Stomach smooth muscle (tissue), 2 donors: ENCODE measurements at regions not wholly inside any gene's neighbourhood (a gene's known extent, or its start where the extent isn't known, plus 50 kb on each side); places are given as distances from the start of the nearest gene placed in this dataset.
"Not testable (repeated sequence)": the region's sequence is repeated elsewhere in the genome, so short reads cannot be mapped to it uniquely, and the experiment has no call there.

Experiments used
- H3K27ac ChIP-seq: one replicate; pipeline ENCODE4 v1.7.0; 2013; ENCODE audit warnings: mild to moderate bottlenecking, low read length, inconsistent platforms
- H3K27me3 ChIP-seq, 2 donors: one replicate each; pipeline ENCODE4 v1.7.0; 2013; ENCODE audit warnings: low read length in 2 of 2; ENCODE audit not compliant: insufficient read depth in 2 of 2, control insufficient read depth in 1 of 2
- H3K36me3 ChIP-seq, 2 donors: one replicate each; pipeline ENCODE4 v1.7.0; 2013; ENCODE audit warnings: low read length in 2 of 2; ENCODE audit not compliant: control insufficient read depth in 2 of 2, insufficient read depth in 2 of 2
- H3K4me1 ChIP-seq: one replicate; pipeline ENCODE4 v1.7.0; 2013; ENCODE audit warnings: low read length; ENCODE audit not compliant: control insufficient read depth, insufficient read depth
- H3K4me3 ChIP-seq, 2 donors: one replicate each; pipeline ENCODE4 v1.7.0; 2013; ENCODE audit warnings: low read length in 2 of 2
- H3K9ac ChIP-seq, 2 donors: one replicate each; pipeline ENCODE4 v1.7.0; 2013; ENCODE audit warnings: low read length in 2 of 2, mild to moderate bottlenecking in 1 of 2
- H3K9me3 ChIP-seq, 2 donors: one replicate each; pipeline ENCODE4 v1.7.0; 2013; ENCODE audit warnings: low read length in 2 of 2; ENCODE audit not compliant: control insufficient read depth in 2 of 2
- donor health status: healthy.
- donor health status: Pancreatic carcinoma.

DNA sequence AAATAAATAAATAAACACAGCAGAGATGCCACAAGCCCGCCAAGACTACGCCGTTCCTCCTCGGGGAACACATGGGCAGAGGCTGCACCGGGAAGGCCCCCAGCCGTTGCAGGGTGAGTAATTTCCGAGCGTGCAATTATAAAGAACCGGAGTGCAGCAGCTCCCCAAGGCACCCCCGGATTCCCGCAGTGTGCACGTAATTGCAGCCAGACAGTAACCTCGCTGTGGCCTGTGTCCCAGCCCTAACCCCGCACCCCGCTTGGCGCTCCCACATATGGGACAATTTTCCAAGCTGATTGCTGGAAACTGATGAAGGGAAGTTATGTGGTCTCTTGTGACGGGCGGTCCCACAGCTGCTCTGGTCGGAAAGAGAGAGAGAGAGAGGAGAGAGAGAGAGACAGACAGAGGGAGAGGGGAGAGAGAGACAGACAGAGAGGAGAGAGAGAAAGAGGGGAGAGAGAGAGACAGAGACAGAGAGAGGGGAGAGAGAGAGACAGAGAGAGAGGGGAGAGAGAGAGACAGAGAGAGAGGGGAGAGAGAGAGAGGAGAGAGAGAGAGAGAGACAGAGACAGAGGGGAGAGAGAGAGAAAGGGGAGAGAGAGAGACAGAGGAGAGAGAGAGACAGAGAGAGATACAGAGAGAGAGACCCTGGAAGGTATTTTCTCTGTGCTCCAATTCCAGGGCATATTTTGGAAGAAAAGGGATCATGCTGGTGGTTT lies 275.4 kb downstream of the SHOX start:
- Histone ChIP-seq H3K27ac (no peak overlapping the region), H3K4me1 (no peaks in the 10 kb centered on the region), H3K9ac (no peak overlapping the region), H3K4me3 (no peak overlapping the region), H3K36me3 (no peaks in the 10 kb centered on the region), H3K27me3 (no peaks in the 10 kb centered on the region), H3K9me3 (no peaks in the 10 kb centered on the region)

GRCh38 chrX:903116-903515 lies 272.5 kb downstream of the SHOX start:
- Histone ChIP-seq H3K9me3 (no peaks in the 10 kb centered on the region), H3K4me3 (no peak overlapping the region), H3K36me3 (no peaks in the 10 kb centered on the region), H3K27ac (no peak overlapping the region), H3K9ac (no peak overlapping the region), H3K27me3 (no peaks in the 10 kb centered on the region), H3K4me1 (no peaks in the 10 kb centered on the region)

DNA sequence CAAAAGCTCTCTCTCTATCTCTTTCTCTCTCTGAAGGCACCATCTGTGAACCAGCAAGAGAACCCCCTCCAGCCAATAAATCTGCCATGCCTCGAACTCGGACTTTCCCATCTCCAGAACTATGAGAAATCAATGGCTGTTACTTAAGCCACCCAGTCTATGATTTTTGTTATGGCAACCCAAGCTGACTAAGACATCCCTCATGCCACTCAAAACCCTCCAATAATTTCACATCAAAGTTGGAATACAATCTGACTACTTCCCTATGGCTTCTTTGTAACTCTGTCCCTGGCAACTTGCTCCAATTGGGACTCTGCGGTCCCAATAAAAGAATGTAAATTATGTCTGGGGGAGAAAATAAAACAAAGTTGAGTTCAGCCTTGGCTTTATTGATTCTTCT lies 265.7 kb downstream of the SHOX start:
- Histone ChIP-seq H3K36me3 (no peaks in the 10 kb centered on the region), H3K27me3 (no peaks in the 10 kb centered on the region), H3K9me3 (peaks cover 18 to 20% of the 10 kb centered on the region in 2 donors), H3K27ac (no peak overlapping the region), H3K4me3 (no peak overlapping the region), H3K9ac (no peak overlapping the region), H3K4me1 (no peaks in the 10 kb centered on the region)

GRCh38 chrX:889966-890651 lies 259.5 kb downstream of the SHOX start:
- Histone ChIP-seq H3K9ac (no peak overlapping the region), H3K4me3 (no peak overlapping the region), H3K36me3 (no peaks in the 10 kb centered on the region), H3K9me3 (peaks cover 15 to 27% of the 10 kb centered on the region in 2 donors), H3K27me3 (no peaks in the 10 kb centered on the region), H3K27ac (no peak overlapping the region), H3K4me1 (no peaks in the 10 kb centered on the region)

DNA sequence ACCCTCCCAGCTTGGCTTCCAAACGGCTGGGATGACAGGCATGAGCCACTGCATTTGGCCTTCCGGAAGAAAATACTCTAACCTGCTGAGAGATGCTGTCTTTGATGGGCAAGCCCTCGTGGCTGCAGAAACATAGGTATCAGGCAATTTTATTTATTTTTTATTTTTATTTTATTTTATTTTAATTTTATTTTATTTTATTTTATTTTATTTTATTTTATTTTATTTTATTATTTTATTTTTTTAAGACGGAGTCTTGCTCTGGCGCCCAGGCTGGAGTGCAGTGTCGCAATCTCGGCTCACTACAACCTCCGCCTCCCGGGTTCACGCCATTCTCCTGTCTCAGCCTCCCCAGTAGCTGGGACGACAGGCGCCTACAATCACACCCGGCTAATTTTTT lies 257.1 kb downstream of the SHOX start:
- not testable (repeated sequence) for H3K27ac ChIP-seq, H3K9ac ChIP-seq, H3K4me3 ChIP-seq, H3K36me3 ChIP-seq, H3K4me1 ChIP-seq, H3K27me3 ChIP-seq
- H3K9me3 ChIP-seq: peaks cover 11 to 20% of the 10 kb centered on the region in 2 donors

- no peak overlapping the region for H3K9ac ChIP-seq
- no peaks in the 10 kb centered on the region for H3K4me1 ChIP-seq
- H3K27me3 ChIP-seq: no peaks in the 10 kb centered on the region
- H3K27ac ChIP-seq: no peak overlapping the region
- H3K9me3 ChIP-seq: peaks cover 7 to 8% of the 10 kb centered on the region in 2 donors
- H3K36me3 ChIP-seq: no peaks in the 10 kb centered on the region
- no peak overlapping the region for H3K4me3 ChIP-seq
Observed at GRCh38 chrX:883588-883987, 253.0 kb downstream of the SHOX start.

DNA sequence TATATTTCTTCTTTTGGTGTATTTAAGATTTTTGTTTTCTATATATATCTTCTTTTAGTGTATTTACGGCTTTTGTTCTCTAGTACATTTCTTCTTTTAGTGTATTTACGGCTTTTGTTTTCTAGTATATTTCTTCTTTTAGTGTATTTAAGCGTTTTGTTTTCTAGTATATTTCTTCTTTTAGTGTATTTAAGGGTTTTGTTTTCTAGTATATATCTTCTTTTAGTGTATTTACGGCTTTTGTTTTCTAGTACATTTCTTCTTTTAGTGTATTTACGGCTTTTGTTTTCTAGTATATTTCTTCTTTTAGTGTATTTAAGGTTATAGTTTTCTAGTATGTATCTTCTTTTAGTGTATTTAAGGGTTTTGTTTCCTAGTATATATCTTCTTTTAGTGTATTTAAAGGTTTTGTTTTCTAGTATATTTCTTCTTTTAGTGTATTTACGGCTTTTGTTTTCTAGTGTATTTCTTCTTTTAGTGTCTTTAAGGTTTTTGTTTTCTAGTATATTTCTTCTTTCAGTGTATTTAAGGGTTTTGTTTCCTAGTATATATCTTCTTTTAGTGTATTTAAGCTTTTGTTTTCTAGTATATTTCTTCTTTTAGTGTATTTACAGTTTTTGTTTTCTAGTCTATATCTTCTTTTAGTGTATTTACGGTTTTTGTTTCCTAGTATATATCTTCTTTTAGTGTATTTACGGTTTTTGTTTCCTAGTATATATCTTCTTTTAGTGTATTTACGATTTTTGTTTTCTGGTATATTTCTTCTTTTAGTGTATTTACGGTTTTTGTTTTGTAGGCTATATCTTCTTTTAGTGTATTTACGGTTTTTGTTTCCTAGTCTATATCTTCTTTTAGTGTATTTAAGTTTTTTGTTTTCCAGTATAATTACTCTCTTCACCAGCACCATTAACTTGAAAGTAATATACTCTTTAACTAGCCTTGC lies 249.4 kb downstream of the SHOX start:
- H3K4me3 ChIP-seq, H3K4me1 ChIP-seq, H3K9me3 ChIP-seq, H3K27me3 ChIP-seq, H3K9ac ChIP-seq, H3K36me3 ChIP-seq, H3K27ac ChIP-seq: not testable (repeated sequence)

- Histone ChIP-seq H3K27me3 (no peaks in the 10 kb centered on the region), H3K9me3 (peaks cover 5 to 8% of the 10 kb centered on the region in 2 donors)
Observed at GRCh38 chrX:874061-874460, 243.5 kb downstream of the SHOX start.

DNA sequence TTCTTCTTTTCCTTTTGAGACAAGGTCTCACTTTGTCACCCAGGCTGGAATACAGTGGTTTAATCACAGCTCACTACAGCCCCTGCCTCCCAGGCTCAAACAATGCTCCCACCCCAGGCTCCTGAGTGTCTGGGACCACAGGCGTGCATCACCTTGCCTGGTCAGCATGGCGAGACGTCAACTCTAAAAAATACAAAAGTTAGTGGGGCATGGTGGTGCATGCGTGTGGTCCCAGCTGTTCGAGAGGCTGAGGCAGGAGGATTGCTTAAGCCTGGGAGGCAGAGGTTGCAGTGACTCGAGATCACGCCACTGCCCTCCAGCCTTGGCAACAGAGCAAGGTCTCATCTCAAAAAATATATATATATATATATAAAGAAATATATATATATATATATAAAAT lies 242.4 kb downstream of the SHOX start:
- no peaks in the 10 kb centered on the region for H3K4me1 ChIP-seq
- no peaks in the 10 kb centered on the region for H3K36me3 ChIP-seq
- no peak overlapping the region for H3K4me3 ChIP-seq
- no peaks in the 10 kb centered on the region for H3K27me3 ChIP-seq
- H3K9me3 ChIP-seq: peaks cover 5 to 8% of the 10 kb centered on the region in 2 donors
- no peak overlapping the region for H3K27ac ChIP-seq
- no peak overlapping the region for H3K9ac ChIP-seq

More at GRCh38 chrX:874061-874460, 243.5 kb downstream of the SHOX start:
- H3K27ac ChIP-seq: no peak overlapping the region
- H3K4me3 ChIP-seq: no peak overlapping the region
- no peaks in the 10 kb centered on the region for H3K4me1 ChIP-seq
- H3K36me3 ChIP-seq: no peaks in the 10 kb centered on the region
- H3K9ac ChIP-seq: no peak overlapping the region

DNA sequence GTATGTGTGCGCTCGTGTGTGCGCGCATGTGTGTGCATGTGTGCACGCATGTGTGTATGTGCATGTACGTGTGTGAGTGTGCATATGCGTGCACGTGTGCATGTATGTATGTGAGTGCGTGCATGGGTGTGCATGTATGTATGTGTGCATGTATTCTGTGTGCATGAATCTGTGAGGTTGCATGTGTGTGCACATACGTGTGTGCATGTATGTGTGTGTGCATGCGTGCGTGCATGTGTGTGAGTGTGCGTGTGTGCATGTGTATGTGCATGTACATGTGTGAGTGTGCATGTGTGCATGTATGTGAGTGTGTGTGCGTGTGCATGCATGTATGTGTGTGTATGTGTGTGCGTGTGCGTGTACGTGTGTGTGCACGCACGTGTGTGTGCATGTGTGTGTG lies 241.5 kb downstream of the SHOX start:
- Histone ChIP-seq H3K4me3 (no peak overlapping the region), H3K9me3 (peaks cover 0 to 4% of the 10 kb centered on the region in 2 donors), H3K4me1 (no peaks in the 10 kb centered on the region), H3K27ac (no peak overlapping the region), H3K9ac (no peak overlapping the region), H3K36me3 (no peaks in the 10 kb centered on the region), H3K27me3 (no peaks in the 10 kb centered on the region)
